Thyroid gland (tissue), 4 donors: ENCODE measurements at regions not wholly inside any gene's neighbourhood (a gene's known extent, or its start where the extent isn't known, plus 50 kb on each side); places are given as distances from the start of the nearest gene placed in this dataset.

Experiments used
- DNase-seq, 2 donors: peaks; one replicate each; pipeline ENCODE4 v3.0.0-alpha.2; 2019
- H3K27ac ChIP-seq, 3 donors: fragments of 200-600 bp; sonication (generic); 1 replicate in 2 of 3; 2 replicates in 1 of 3; pipeline ENCODE4 v1.5.1; 2016 to 2019; ENCODE audit warnings: mild to moderate bottlenecking in 1 of 3, moderate library complexity in 1 of 3
- H3K27me3 ChIP-seq: fragments of 200-600 bp; sonication (generic); one replicate; pipeline ENCODE4 v1.5.1; 2019
- H3K36me3 ChIP-seq, 2 donors: fragments of 200-600 bp; sonication (generic); one replicate each; pipeline ENCODE4 v1.5.1; 2016 to 2019
- H3K4me1 ChIP-seq, 2 donors: fragments of 200-600 bp; sonication (generic); one replicate each; pipeline ENCODE4 v1.5.1; 2017 to 2019
- H3K4me3 ChIP-seq, 3 donors: fragments of 200-600 bp; sonication (generic); replicated peaks in 1 of 3; 1 replicate in 2 of 3; 2 replicates in 1 of 3; pipeline ENCODE4 v1.5.1; 2016; ENCODE audit warnings: mild to moderate bottlenecking in 1 of 3
- H3K9me3 ChIP-seq: fragments of 200-600 bp; sonication (generic); one replicate; pipeline ENCODE4 v1.5.1; 2017
- POLR2A ChIP-seq, 2 donors: fragments of 450-650 bp; IDR thresholded peaks; one replicate each; pipeline ENCODE4 v1.6.1; 2017; ENCODE audit warnings: antibody characterized with exemption in 2 of 2, mild to moderate bottlenecking in 2 of 2, moderate library complexity in 1 of 2
- WGBS, 2 donors: methylation state at CpG; one replicate each; pipeline ENCODE4 v1.1.5; 2017; 5-methylcytosine and 5-hydroxymethylcytosine counted together
- intact Hi-C: fragments of 100-400 bp; cut with DNase I; formaldehyde crosslinking; loops from one replicate; pipeline ENCODE4 v1.15.1; 2023
- TF ChIP-seq, protein P1 (sequence below), 6 experiments: fragments of 200-600 bp in 3 of 6; fragments of 450-650 bp in 3 of 6; sonication (generic) in 3 of 6; IDR thresholded peaks; one replicate each; pipeline ENCODE4 v1.5.1; 2016 to 2019; ENCODE audit warnings: antibody characterized with exemption in 6 of 6, mild to moderate bottlenecking in 2 of 6, inconsistent platforms in 1 of 6, moderate library complexity in 1 of 6

DNA sequence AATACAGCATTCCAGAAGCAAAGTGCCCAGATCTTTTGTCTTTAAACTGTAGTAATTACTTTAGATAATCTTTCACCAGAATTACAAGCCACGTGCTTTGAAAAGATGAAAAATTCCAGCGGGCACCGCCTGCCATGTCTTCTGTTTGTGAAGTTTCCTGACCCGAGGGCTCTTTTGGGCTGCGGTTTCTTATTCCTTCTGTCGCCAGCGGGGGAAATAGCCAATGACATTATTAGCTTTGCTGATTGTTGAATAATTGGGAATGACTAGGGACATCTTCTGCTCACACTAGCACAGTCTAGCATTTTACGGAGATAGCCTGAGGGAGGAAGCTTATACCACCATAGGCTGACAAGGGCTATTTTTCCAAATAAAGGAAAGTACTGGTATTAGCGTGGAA is 124.7 kb downstream of the SAMD5 start:
- Histone ChIP-seq H3K27me3 (no peaks in the 10 kb centered on the region), H3K4me1 (no peaks in the 10 kb centered on the region), H3K4me3 (no peak overlapping the region), H3K9me3 (no peaks in the 10 kb centered on the region), H3K36me3 (no peaks in the 10 kb centered on the region), H3K27ac (no peak overlapping the region)
- WGBS, 2 donors, result 92% methylated on average over 9 of the region's 9 CpGs
- no peak for TF ChIP-seq POLR2A (IDR thresholded peaks at IDR 0.05)
- TF ChIP-seq, protein P1, sequence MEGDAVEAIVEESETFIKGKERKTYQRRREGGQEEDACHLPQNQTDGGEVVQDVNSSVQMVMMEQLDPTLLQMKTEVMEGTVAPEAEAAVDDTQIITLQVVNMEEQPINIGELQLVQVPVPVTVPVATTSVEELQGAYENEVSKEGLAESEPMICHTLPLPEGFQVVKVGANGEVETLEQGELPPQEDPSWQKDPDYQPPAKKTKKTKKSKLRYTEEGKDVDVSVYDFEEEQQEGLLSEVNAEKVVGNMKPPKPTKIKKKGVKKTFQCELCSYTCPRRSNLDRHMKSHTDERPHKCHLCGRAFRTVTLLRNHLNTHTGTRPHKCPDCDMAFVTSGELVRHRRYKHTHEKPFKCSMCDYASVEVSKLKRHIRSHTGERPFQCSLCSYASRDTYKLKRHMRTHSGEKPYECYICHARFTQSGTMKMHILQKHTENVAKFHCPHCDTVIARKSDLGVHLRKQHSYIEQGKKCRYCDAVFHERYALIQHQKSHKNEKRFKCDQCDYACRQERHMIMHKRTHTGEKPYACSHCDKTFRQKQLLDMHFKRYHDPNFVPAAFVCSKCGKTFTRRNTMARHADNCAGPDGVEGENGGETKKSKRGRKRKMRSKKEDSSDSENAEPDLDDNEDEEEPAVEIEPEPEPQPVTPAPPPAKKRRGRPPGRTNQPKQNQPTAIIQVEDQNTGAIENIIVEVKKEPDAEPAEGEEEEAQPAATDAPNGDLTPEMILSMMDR (IDR thresholded peaks at IDR 0.05), result no peak
- DNase-seq, result no peak
- intact Hi-C loops, result no loop called here

DNA sequence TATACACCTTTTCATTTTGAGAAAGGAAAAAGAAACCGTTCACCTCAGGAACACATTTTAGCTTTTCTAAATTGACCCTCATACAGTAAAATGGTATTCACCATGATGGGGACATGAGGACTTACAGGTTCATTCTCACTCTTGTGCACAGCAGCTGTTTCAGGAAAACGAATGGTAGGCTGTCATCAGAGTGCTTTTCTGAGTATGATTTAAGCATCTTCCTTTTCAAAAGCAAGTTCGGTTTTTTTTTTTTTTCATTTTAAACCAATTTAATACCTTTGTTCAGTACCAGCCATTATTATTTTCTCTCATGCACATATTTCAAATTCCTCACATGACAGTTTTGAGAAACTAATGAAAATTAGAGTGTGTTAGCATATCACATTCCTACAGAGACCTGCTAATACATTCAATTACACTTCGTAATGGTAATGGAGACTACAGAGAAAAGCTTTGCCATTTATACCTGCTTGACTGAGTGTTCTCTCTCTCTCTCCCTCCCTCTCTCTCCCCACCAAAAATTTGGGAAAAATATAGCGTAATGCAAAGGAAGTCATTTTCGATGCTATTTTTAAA is 129.2 kb downstream of the SAMD5 start:
- Histone ChIP-seq H3K27ac (no peak overlapping the region), H3K36me3 (no peaks in the 10 kb centered on the region), H3K4me1 (no peaks in the 10 kb centered on the region), H3K27me3 (no peaks in the 10 kb centered on the region), H3K9me3 (no peaks in the 10 kb centered on the region), H3K4me3 (no peak overlapping the region)
- 87% methylated on average over 6 of the region's 6 CpGs for whole genome bisulfite sequencing, 2 donors
- DNase-seq, result no peak
- intact Hi-C loops, result no loop called here
- TF ChIP-seq, protein P1 (IDR thresholded peaks at IDR 0.05), result no peak
- no peak for TF ChIP-seq POLR2A (IDR thresholded peaks at IDR 0.05)

DNA sequence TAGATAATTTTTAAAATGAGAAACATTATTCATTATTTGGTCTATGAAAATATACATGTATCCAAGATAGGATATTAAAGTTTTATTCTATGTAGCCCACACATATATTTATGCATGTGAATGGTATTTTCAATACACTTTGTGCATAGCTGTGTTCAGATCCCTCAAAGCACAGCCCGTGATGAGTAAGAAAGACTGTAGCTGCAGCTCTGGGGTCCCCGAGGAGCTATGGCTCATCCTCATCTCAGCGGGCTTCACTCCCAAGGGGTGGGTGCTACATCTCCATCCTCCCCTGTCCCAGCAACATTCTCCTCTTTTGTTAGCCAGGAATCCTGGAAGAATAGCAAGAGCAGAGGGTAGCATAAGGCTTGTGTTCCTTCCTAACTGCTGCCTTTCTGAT is 130.8 kb downstream of the SAMD5 start:
- Histone ChIP-seq H3K27ac (no peak overlapping the region), H3K4me1 (no peaks in the 10 kb centered on the region), H3K36me3 (no peaks in the 10 kb centered on the region), H3K9me3 (no peaks in the 10 kb centered on the region), H3K4me3 (no peak overlapping the region), H3K27me3 (no peaks in the 10 kb centered on the region)
- TF ChIP-seq, protein P1 (IDR thresholded peaks at IDR 0.05), result no peak
- TF ChIP-seq POLR2A (IDR thresholded peaks at IDR 0.05), result no peak
- 74 to 77% methylated on average over 3 of the region's 3 CpGs for WGBS, 2 donors
- intact Hi-C loops, result no loop called here
- no peak for DNase-seq

DNA sequence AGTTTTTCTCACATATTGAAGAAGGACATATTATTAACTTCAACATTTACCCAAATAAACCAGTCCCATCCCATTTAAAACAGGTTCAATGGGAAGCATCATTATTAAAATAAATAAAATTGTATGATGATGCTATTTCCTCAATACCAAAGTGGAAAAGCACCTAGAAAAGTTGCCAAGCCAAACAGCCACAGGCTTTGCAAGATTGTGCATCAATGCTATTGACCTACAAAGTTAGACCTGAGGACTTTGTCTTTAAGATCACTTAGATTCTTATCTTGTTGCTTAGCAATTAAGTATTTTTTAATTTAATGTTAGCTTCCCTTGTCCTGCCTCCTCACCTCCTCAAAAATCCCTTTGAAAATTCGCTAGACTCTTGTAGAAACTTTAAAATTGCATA is 132.1 kb downstream of the SAMD5 start:
- Histone ChIP-seq H3K27ac (no peak overlapping the region), H3K36me3 (no peaks in the 10 kb centered on the region), H3K4me1 (no peaks in the 10 kb centered on the region), H3K4me3 (no peak overlapping the region), H3K9me3 (no peaks in the 10 kb centered on the region), H3K27me3 (no peaks in the 10 kb centered on the region)
- TF ChIP-seq, protein P1 (IDR thresholded peaks at IDR 0.05), result no peak
- no peak for TF ChIP-seq POLR2A (IDR thresholded peaks at IDR 0.05)
- DNase-seq, result no peak
- intact Hi-C loops, result no loop called here
- 66 to 76% methylated on average over 1 of the region's 1 CpG for WGBS, 2 donors

DNA sequence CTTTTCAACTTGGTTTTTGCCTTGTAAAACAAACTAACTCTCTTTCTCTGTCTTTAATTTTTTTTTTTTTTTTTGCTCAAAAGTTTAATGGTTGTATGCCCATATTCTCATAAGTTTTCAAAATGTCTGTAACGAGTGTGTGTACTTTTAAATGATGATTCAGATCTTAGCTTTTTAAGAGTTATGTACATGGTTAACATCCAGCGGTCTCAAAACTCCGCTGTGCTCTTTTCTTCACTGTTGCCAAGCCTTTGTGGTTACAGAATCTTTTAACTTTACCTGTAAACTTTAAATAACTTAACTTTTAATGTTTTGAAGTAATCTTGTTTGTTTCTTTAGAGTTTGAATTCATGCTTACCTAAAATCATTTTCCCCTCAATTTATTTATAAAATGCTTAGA is 133.0 kb downstream of the SAMD5 start:
- Histone ChIP-seq H3K9me3 (no peaks in the 10 kb centered on the region), H3K4me3 (no peak overlapping the region), H3K27ac (no peak overlapping the region), H3K36me3 (no peaks in the 10 kb centered on the region), H3K4me1 (no peaks in the 10 kb centered on the region), H3K27me3 (no peaks in the 10 kb centered on the region)
- intact Hi-C loops, result no loop called here
- DNase-seq, result no peak
- TF ChIP-seq POLR2A (IDR thresholded peaks at IDR 0.05), result no peak
- TF ChIP-seq, protein P1 (IDR thresholded peaks at IDR 0.05), result no peak
- 92 to 94% methylated on average over 3 of the region's 3 CpGs for WGBS, 2 donors
